IMR-90 (cell line): ENCODE measurements at regions not wholly inside any gene's neighbourhood (a gene's known extent, or its start where the extent isn't known, plus 50 kb on each side); places are given as distances from the start of the nearest gene placed in this dataset.

Experiments
- ATAC-seq: fragments of 200-7000 bp; cut with Tn5 transposase; 2 replicates; pipeline ENCODE4 v1.9.1; 2020; ENCODE audit warnings: low read depth, mild to moderate bottlenecking, moderate library complexity
- BruUV-seq: library from RNA; stranded (reverse); fragments of 400-500 nt; replicated peaks from 2 replicates; lab custom pipeline; 2021; lab: Mats Ljungman, UMichigan
- CTCF ChIA-PET: fragments of 300-600 bp; formaldehyde crosslinking; extraction: SDS; loops from one replicate; lab custom pipeline; 2021; ENCODE audit warnings: antibody characterized with exemption; lab: Yijun Ruan, JAX
- POLR2A ChIA-PET: fragments of 300-600 bp; sonication (Branson Sonifier 250); formaldehyde crosslinking; loops from one replicate; lab custom pipeline; 2022; ENCODE audit warnings: antibody characterized with exemption; ENCODE audit not compliant: unreplicated experiment; lab: Charles Lee
- DNase-seq: peaks from one replicate; pipeline ENCODE4 v3.0.0; 2013
- H2AFZ ChIP-seq: replicated peaks from 2 replicates; pipeline ENCODE3; 2013; ENCODE audit warnings: low read length, mild to moderate bottlenecking; ENCODE audit not compliant: poor library complexity
- H2AK5ac ChIP-seq: 2 replicates; pipeline ENCODE4 v1.6.1; 2013; ENCODE audit warnings: low read depth, low read length, inconsistent platforms
- H2AK9ac ChIP-seq: replicated peaks from 2 replicates; pipeline ENCODE3; 2013; ENCODE audit warnings: mild to moderate bottlenecking, low read depth, low read length, moderate library complexity; ENCODE audit not compliant: poor library complexity
- H2BK120ac ChIP-seq: 2 replicates; pipeline ENCODE4 v1.6.1; 2013; ENCODE audit warnings: low read depth, low read length, inconsistent platforms
- H2BK15ac ChIP-seq: 3 replicates; pipeline ENCODE4 v1.6.1; 2013; ENCODE audit warnings: low read depth, low read length, inconsistent platforms
- H2BK20ac ChIP-seq: 2 replicates; pipeline ENCODE4 v1.6.1; 2013; ENCODE audit warnings: low read depth, mild to moderate bottlenecking, inconsistent platforms, low read length, moderate library complexity
- H2BK5ac ChIP-seq: 2 replicates; pipeline ENCODE4 v1.6.1; 2013; ENCODE audit warnings: mild to moderate bottlenecking, low read depth, low read length, inconsistent platforms; ENCODE audit not compliant: poor library complexity, severe bottlenecking
- H3K14ac ChIP-seq: replicated peaks from 2 replicates; pipeline ENCODE4 v1.6.1; 2013; ENCODE audit warnings: low read depth, low read length, inconsistent platforms
- H3K18ac ChIP-seq: 2 replicates; pipeline ENCODE4 v1.6.1; 2013; ENCODE audit warnings: low read depth, low read length, control low read depth
- H3K23ac ChIP-seq: 2 replicates; pipeline ENCODE4 v1.6.1; 2013; ENCODE audit warnings: low read depth, low read length, inconsistent platforms
- H3K27ac ChIP-seq: 2 replicates; pipeline ENCODE4 v1.5.1; 2013; ENCODE audit warnings: mild to moderate bottlenecking, control low read depth, low read length; ENCODE audit not compliant: insufficient read depth
- H3K27me3 ChIP-seq: 2 replicates; pipeline ENCODE4 v1.6.1; 2013; ENCODE audit warnings: low read length; ENCODE audit not compliant: control insufficient read depth, insufficient read depth
- H3K36me3 ChIP-seq: 2 replicates; pipeline ENCODE4 v1.6.1; 2013; ENCODE audit warnings: low read length, mixed read lengths; ENCODE audit not compliant: control insufficient read depth, insufficient read depth
- H3K4ac ChIP-seq: 2 replicates; pipeline ENCODE4 v1.6.1; 2013; ENCODE audit warnings: low read depth, low read length, inconsistent platforms
- H3K4me1 ChIP-seq: 2 replicates; pipeline ENCODE4 v1.6.1; 2013; ENCODE audit warnings: low read length, mixed read lengths; ENCODE audit not compliant: control insufficient read depth, insufficient read depth
- H3K4me2 ChIP-seq: 2 replicates; pipeline ENCODE4 v1.6.1; 2013; ENCODE audit warnings: low read depth, mild to moderate bottlenecking, control low read depth, low read length, moderate library complexity
- H3K4me3 ChIP-seq: 2 replicates; pipeline ENCODE4 v1.5.1; 2013; ENCODE audit warnings: low read depth, mild to moderate bottlenecking, control low read depth, low read length, moderate library complexity; ENCODE audit not compliant: insufficient read depth
- H3K56ac ChIP-seq: 2 replicates; pipeline ENCODE4 v1.6.1; 2013; ENCODE audit warnings: low read length, inconsistent platforms; ENCODE audit not compliant: insufficient read depth; ENCODE audit errors: extremely low read depth
- H3K79me1 ChIP-seq, 2 experiments: 2 replicates each; pipeline ENCODE4 v1.6.1; 2013; ENCODE audit warnings: low read length in 2 of 2, inconsistent platforms in 1 of 2, low read depth in 1 of 2
- H3K9ac ChIP-seq: 2 replicates; pipeline ENCODE4 v1.6.1; 2013; ENCODE audit warnings: low read depth, low read length, control low read depth
- H3K9me1 ChIP-seq: 2 replicates; pipeline ENCODE4 v1.6.1; 2013; ENCODE audit warnings: low read length, inconsistent platforms; ENCODE audit not compliant: insufficient read depth
- H3K9me3 ChIP-seq: 2 replicates; pipeline ENCODE4 v1.6.1; 2013; ENCODE audit warnings: low read length; ENCODE audit not compliant: control insufficient read depth, insufficient read depth
- H4K20me1 ChIP-seq: 2 replicates; pipeline ENCODE4 v1.6.1; 2013; ENCODE audit warnings: low read length, inconsistent platforms; ENCODE audit not compliant: insufficient read depth
- H4K5ac ChIP-seq: 2 replicates; pipeline ENCODE4 v1.6.1; 2013; ENCODE audit warnings: mild to moderate bottlenecking, low read depth, low read length, control low read depth
- H4K8ac ChIP-seq, 2 experiments: 2 replicates each; pipeline ENCODE4 v1.6.1; 2013; ENCODE audit warnings: low read depth in 2 of 2, low read length in 2 of 2, control low read depth in 1 of 2, inconsistent platforms in 1 of 2
- H4K91ac ChIP-seq: 2 replicates; pipeline ENCODE4 v1.6.1; 2013; ENCODE audit warnings: low read depth, low read length, inconsistent platforms; ENCODE audit not compliant: insufficient read depth
- BHLHE40 ChIP-seq: fragments of 150-350 bp; IDR thresholded peaks from 2 replicates; pipeline ENCODE4 v1.6.1; 2016; ENCODE audit warnings: mild to moderate bottlenecking, low read depth, low read length
- CEBPB ChIP-seq: IDR thresholded peaks from 2 replicates; pipeline ENCODE4 v1.6.1; 2012; ENCODE audit warnings: low read depth, low read length, improper control_type of control experiment
- CHD1 ChIP-seq: IDR thresholded peaks from 2 replicates; pipeline ENCODE4 v1.6.1; 2012; ENCODE audit warnings: low read depth, low read length, improper control_type of control experiment
- FOS ChIP-seq: fragments of 150-350 bp; IDR thresholded peaks from 2 replicates; pipeline ENCODE4 v1.6.1; 2016; ENCODE audit warnings: low read depth, low read length
- MAFK ChIP-seq: IDR thresholded peaks from 2 replicates; pipeline ENCODE4 v1.6.1; 2012; ENCODE audit warnings: low read depth, low read length, improper control_type of control experiment
- MAZ ChIP-seq: IDR thresholded peaks from 2 replicates; pipeline ENCODE4 v1.6.1; 2012; ENCODE audit warnings: low read depth, mild to moderate bottlenecking, low read length, improper control_type of control experiment, moderate library complexity, borderline replicate concordance
- MXI1 ChIP-seq: IDR thresholded peaks from 2 replicates; pipeline ENCODE4 v1.6.1; 2012; ENCODE audit warnings: low read depth, mild to moderate bottlenecking, low read length, moderate library complexity, borderline replicate concordance
- NFE2L2 ChIP-seq: fragments of 150-350 bp; IDR thresholded peaks from 2 replicates; pipeline ENCODE4 v1.6.1; 2016; ENCODE audit warnings: low read depth, mild to moderate bottlenecking, low read length
- POLR2A ChIP-seq: IDR thresholded peaks from 2 replicates; pipeline ENCODE4 v1.6.1; 2012; ENCODE audit warnings: mild to moderate bottlenecking, low read depth, low read length
- RAD21 ChIP-seq: IDR thresholded peaks from 2 replicates; pipeline ENCODE4 v1.6.1; 2012; ENCODE audit warnings: low read length, improper control_type of control experiment
- RCOR1 ChIP-seq: IDR thresholded peaks from 2 replicates; pipeline ENCODE4 v1.6.1; 2012; ENCODE audit warnings: mild to moderate bottlenecking, low read length, improper control_type of control experiment; ENCODE audit not compliant: insufficient replicate concordance
- RFX5 ChIP-seq: IDR thresholded peaks from 2 replicates; pipeline ENCODE4 v1.8.0; 2012; ENCODE audit warnings: low read depth, mild to moderate bottlenecking, low read length, moderate library complexity
- SMC3 ChIP-seq: fragments of 150-350 bp; IDR thresholded peaks from 2 replicates; pipeline ENCODE4 v1.6.1; 2016; ENCODE audit warnings: low read depth, mild to moderate bottlenecking, antibody characterized with exemption, low read length, moderate library complexity
- dilution Hi-C: fragments of 300-500 bp; cut with HindIII; formaldehyde crosslinking; loops from one replicate; pipeline ENCODE4 v1.14.3; 2018; ENCODE audit warnings: low sequenced_read_pairs; ENCODE audit not compliant: unreplicated experiment
- in situ Hi-C: fragments of 300-500 bp; cut with MboI; formaldehyde crosslinking; loops from 3 replicates; pipeline ENCODE4 v1.14.3; 2019; ENCODE audit warnings: low sequenced_read_pairs, inconsistent platforms, mixed read lengths
- intact Hi-C: fragments of 100-400 bp; cut with micrococcal nuclease; formaldehyde crosslinking; loops from 2 replicates; pipeline ENCODE4 v1.10.0; 2022
- TF ChIP-seq, protein P1 (sequence below): conservative IDR thresholded peaks from 2 replicates; pipeline ENCODE4 v1.5.1; 2012; ENCODE audit warnings: mild to moderate bottlenecking, low read depth, low read length, improper control_type of control experiment
- TF ChIP-seq, protein P2 (sequence below): fragments of 150-350 bp; IDR thresholded peaks from 2 replicates; pipeline ENCODE4 v1.6.1; 2016; ENCODE audit warnings: low read depth, mild to moderate bottlenecking, low read length, moderate library complexity, borderline replicate concordance
- TF ChIP-seq, protein P3 (sequence below): fragments of 150-350 bp; IDR thresholded peaks from 2 replicates; pipeline ENCODE4 v1.6.1; 2017; ENCODE audit warnings: mild to moderate bottlenecking, antibody characterized with exemption, low read length, low read depth

DNA sequence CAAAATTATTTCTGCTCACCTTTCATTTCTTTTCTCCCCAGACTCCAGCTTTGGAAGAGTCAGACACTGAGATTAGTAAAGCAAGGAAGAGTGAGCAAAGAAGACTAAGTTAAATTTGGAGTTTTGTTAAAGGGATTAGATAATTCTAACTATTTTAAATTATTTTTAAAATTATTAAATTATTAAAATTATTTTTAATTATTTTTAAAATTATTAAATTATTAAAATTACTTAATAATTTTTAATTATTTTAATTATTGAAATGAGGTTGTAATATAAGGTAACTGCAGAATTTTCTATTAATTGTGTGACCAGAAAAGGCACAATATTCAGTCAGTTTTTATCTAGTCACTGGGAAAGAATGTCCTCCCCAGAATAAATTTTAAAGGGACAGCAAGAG lies 185.0 kb upstream of the EOMES start:
- Histone ChIP-seq H3K27ac (no peak overlapping the region), H2BK120ac (no peak overlapping the region), H3K4me2 (no peak overlapping the region), H2BK20ac (no peak overlapping the region), H3K4ac (no peak overlapping the region), H3K9me1 (no peaks in the 10 kb centered on the region), H3K14ac (no peak overlapping the region), H3K9me3 (no peaks in the 10 kb centered on the region), H4K8ac (no peak overlapping the region), H3K4me3 (no peak overlapping the region), H2BK5ac (no peak overlapping the region), H2AK9ac (no peak overlapping the region), H2AK5ac (no peak overlapping the region), H3K18ac (no peak overlapping the region), H3K79me1 (no peaks in the 10 kb centered on the region), H4K20me1 (no peaks in the 10 kb centered on the region), H3K36me3 (no peaks in the 10 kb centered on the region), H3K27me3 (no peaks in the 10 kb centered on the region), H4K91ac (no peak overlapping the region), H3K23ac (no peak overlapping the region), H3K4me1 (no peaks in the 10 kb centered on the region), H3K9ac (no peak overlapping the region), H4K5ac (no peak overlapping the region), H2BK15ac (no peak overlapping the region), H2AFZ (no peak overlapping the region), H3K56ac (no peak overlapping the region)
- DNase-seq: no peak
- intact Hi-C loops (no loop called here), in situ Hi-C loops (no loop called here), dilution Hi-C loops (no loop called here)
- no peak for ATAC-seq
- ChIA-PET POLR2A (no interaction called here), CTCF (no interaction called here)
- BruUV-seq: no TSS peak
- no peak for TF ChIP-seq MAZ
- TF ChIP-seq, protein P1, sequence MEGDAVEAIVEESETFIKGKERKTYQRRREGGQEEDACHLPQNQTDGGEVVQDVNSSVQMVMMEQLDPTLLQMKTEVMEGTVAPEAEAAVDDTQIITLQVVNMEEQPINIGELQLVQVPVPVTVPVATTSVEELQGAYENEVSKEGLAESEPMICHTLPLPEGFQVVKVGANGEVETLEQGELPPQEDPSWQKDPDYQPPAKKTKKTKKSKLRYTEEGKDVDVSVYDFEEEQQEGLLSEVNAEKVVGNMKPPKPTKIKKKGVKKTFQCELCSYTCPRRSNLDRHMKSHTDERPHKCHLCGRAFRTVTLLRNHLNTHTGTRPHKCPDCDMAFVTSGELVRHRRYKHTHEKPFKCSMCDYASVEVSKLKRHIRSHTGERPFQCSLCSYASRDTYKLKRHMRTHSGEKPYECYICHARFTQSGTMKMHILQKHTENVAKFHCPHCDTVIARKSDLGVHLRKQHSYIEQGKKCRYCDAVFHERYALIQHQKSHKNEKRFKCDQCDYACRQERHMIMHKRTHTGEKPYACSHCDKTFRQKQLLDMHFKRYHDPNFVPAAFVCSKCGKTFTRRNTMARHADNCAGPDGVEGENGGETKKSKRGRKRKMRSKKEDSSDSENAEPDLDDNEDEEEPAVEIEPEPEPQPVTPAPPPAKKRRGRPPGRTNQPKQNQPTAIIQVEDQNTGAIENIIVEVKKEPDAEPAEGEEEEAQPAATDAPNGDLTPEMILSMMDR: no peak
- no peak for TF ChIP-seq MAFK
- no peak for TF ChIP-seq CEBPB
- no peak for TF ChIP-seq RCOR1
- TF ChIP-seq SMC3: no peak
- TF ChIP-seq BHLHE40: no peak
- no peak for TF ChIP-seq POLR2A
- TF ChIP-seq, protein P2, sequence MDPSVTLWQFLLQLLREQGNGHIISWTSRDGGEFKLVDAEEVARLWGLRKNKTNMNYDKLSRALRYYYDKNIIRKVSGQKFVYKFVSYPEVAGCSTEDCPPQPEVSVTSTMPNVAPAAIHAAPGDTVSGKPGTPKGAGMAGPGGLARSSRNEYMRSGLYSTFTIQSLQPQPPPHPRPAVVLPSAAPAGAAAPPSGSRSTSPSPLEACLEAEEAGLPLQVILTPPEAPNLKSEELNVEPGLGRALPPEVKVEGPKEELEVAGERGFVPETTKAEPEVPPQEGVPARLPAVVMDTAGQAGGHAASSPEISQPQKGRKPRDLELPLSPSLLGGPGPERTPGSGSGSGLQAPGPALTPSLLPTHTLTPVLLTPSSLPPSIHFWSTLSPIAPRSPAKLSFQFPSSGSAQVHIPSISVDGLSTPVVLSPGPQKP: no peak
- no peak for TF ChIP-seq MXI1
- no peak for TF ChIP-seq CHD1
- no peak for TF ChIP-seq FOS
- no peak for TF ChIP-seq RFX5
- TF ChIP-seq RAD21: no peak
- TF ChIP-seq, protein P3, sequence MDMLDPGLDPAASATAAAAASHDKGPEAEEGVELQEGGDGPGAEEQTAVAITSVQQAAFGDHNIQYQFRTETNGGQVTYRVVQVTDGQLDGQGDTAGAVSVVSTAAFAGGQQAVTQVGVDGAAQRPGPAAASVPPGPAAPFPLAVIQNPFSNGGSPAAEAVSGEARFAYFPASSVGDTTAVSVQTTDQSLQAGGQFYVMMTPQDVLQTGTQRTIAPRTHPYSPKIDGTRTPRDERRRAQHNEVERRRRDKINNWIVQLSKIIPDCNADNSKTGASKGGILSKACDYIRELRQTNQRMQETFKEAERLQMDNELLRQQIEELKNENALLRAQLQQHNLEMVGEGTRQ: no peak
- TF ChIP-seq NFE2L2: no peak
